Neutrophil (primary cell): ENCODE measurements at regions not wholly inside any gene's neighbourhood (a gene's known extent, or its start where the extent isn't known, plus 50 kb on each side); places are given as distances from the start of the nearest gene placed in this dataset.

ENCODE experiments used
- H3K27ac ChIP-seq: fragments of 200-600 bp; sonication (generic); 2 replicates; pipeline ENCODE4 v1.5.1; 2016; ENCODE audit warnings: mild to moderate bottlenecking, moderate library complexity
- H3K27me3 ChIP-seq: fragments of 200-600 bp; sonication (generic); 2 replicates; pipeline ENCODE4 v1.6.0; 2016; ENCODE audit warnings: mild to moderate bottlenecking
- H3K36me3 ChIP-seq: fragments of 200-600 bp; sonication (generic); 2 replicates; pipeline ENCODE4 v1.5.1; 2017
- H3K4me1 ChIP-seq, 2 experiments: fragments of 200-600 bp in 1 of 2; sonication (generic) in 1 of 2; 1 replicate in 1 of 2; 2 replicates in 1 of 2; pipeline versions ENCODE4 v1.5.1 to v1.6.1; 2013 to 2016; ENCODE audit warnings: low read depth in 1 of 2, low read length in 1 of 2, mild to moderate bottlenecking in 1 of 2, moderate library complexity in 1 of 2; ENCODE audit not compliant: control insufficient read depth in 1 of 2, insufficient read depth in 1 of 2
- H3K4me3 ChIP-seq, 2 experiments: fragments of 200-600 bp in 1 of 2; sonication (generic) in 1 of 2; 1 replicate in 1 of 2; 2 replicates in 1 of 2; pipeline ENCODE4 v1.5.1; 2013 to 2016; ENCODE audit warnings: low read depth in 1 of 2, low read length in 1 of 2, mild to moderate bottlenecking in 1 of 2, moderate library complexity in 1 of 2
- H3K9me3 ChIP-seq: fragments of 200-600 bp; sonication (generic); 2 replicates; pipeline ENCODE4 v1.5.1; 2016
- CTCF ChIP-seq: fragments of 200-600 bp; sonication (generic); IDR thresholded peaks from 2 replicates; pipeline ENCODE4 v1.5.1; 2016; ENCODE audit warnings: antibody characterized with exemption

DNA sequence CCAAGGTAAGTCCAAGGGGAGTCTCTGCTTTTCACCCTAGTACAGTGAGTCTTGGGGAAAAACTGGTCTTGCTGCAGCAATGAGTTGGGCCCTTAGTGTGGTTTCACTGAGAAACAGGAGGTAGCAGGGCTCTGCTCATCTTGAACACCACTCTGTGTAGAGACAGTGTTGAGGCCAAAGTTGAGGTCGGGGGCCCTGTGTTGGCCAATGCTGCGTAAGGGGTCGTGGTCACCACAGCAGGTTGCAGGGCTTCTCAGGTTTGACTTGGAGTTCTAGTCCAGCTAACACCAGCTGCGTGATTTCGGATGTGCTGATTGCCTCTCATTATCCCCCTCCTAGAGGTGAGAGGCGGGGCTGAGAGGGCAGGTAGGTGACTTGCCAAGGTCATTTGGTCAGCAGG lies 807.5 kb downstream of the VRK1 start:
- Histone ChIP-seq H3K27me3 (peaks cover 32% of the 10 kb centered on the region), H3K36me3 (no peaks in the 10 kb centered on the region), H3K4me1 (no peaks in the 10 kb centered on the region), H3K4me3 (no peak overlapping the region), H3K9me3 (no peaks in the 10 kb centered on the region), H3K27ac (no peak overlapping the region)
- no peak for TF ChIP-seq CTCF

DNA sequence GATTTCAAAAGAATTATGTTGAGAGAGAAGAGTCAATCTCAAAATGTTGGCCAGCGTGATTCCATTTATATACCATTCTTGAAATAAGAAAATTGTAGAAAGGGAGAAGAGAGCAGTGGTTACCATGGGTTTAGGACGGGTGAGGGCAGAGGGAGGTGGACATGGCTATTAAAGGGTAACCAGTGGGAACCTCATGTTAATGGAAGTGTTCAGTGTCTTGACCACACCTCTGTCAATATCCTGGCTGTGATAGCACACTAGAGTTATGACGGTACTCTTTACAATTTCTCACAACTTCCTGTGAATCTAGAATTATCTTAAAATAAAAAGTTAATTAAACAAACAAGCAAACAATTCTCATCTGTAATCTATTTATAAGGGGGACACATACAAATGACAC lies 821.2 kb downstream of the VRK1 start:
- no peaks in the 10 kb centered on the region for H3K36me3 ChIP-seq

DNA sequence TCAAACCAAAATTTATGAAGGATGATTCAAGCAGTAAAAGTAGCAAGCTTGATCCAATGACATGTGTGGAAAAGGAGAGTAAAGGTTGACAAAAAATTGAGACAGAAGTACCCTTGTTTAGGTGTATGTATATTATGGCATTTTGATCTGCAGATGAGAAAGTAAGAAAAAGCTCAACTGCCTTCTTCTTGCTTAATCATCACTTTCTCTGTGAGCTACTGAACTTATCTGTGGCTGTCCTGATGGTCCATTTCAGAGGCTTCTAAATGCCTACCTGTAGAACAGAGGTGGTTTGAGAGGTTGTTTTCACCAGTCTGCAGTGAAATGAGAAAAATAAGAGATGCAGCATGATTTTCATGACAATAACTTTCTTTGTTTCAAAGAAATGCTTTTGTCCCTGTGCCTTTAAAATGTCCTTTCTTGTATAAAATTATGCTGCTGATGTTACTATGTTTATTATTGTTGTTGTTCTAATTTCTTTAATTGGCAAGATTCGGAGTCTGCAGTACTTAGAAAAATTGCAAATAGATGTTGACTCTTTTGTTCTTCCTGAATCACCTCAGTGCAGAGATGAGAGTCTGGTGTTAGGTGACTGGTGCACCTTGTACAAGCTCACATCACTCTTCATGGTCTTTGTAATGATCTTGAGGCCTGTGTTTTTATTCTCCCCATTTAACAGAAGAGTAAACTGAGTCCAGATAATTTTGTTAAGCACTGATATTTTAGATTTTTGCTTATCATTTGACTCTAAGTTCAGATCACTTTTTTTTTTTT lies 821.9 kb downstream of the VRK1 start:
- Histone ChIP-seq H3K4me3 (no peak overlapping the region), H3K27me3 (peaks cover 9% of the 10 kb centered on the region), H3K4me1 (no peaks in the 10 kb centered on the region), H3K36me3 (no peaks in the 10 kb centered on the region), H3K27ac (no peak overlapping the region), H3K9me3 (no peaks in the 10 kb centered on the region)
- no peak for TF ChIP-seq CTCF

More for the DNA sequence above, 821.2 kb downstream of the VRK1 start:
- H3K9me3 ChIP-seq: no peaks in the 10 kb centered on the region
- H3K4me3 ChIP-seq: no peak overlapping the region
- H3K27ac ChIP-seq: no peak overlapping the region
- no peaks in the 10 kb centered on the region for H3K4me1 ChIP-seq
- TF ChIP-seq CTCF: no peak
- peaks cover 7% of the 10 kb centered on the region for H3K27me3 ChIP-seq

DNA sequence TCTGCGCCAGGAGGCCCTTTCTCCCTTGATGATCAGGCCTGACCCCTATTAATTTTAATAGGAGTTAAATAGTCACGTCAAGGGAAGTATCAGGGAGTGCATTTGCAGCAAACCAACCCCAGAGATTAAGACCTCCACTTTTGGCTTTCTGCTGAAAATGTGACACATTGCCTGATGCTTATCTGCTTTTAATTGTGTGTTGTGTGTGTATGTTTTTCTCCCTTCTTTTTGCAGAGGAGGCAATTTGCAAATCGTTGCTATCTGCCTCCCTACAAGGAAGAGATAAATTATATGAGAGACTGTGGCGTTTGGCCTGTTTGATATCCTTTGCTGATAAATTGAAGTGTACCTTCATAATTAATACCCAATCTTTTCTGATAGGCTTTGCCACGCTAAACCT lies 822.9 kb downstream of the VRK1 start:
- Histone ChIP-seq H3K4me1 (no peaks in the 10 kb centered on the region), H3K27ac (no peak overlapping the region), H3K4me3 (no peak overlapping the region), H3K27me3 (peaks cover 9% of the 10 kb centered on the region), H3K9me3 (no peaks in the 10 kb centered on the region), H3K36me3 (no peaks in the 10 kb centered on the region)
- no peak for TF ChIP-seq CTCF

DNA sequence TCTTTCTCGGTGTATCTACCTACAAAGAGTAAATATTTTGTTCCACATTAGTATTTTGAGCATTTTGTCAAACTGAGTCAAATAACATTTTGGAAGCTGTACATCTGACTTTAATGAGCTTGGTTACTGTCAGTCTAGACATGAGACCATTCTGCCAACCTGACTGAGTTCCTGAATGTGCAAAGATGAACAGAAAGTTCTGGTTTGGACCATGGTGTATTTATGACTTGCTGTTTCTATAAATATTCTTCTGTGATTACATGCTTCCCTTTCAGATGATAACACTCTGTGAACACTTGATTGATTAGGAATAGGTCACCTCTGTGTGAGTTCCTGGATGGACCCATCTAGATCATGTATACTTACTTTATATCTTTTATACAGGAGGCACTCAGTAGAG lies 827.8 kb downstream of the VRK1 start:
- H3K4me1 ChIP-seq: no peaks in the 10 kb centered on the region
- H3K27me3 ChIP-seq: peaks cover 9% of the 10 kb centered on the region
- no peaks in the 10 kb centered on the region for H3K9me3 ChIP-seq

More for the DNA sequence above, 827.8 kb downstream of the VRK1 start:
- H3K27ac ChIP-seq: no peak overlapping the region
- no peaks in the 10 kb centered on the region for H3K36me3 ChIP-seq
- H3K4me3 ChIP-seq: no peak overlapping the region
- TF ChIP-seq CTCF: no peak
